SJCRH30 (cell line): ENCODE measurements at regions not wholly inside any gene's neighbourhood (a gene's known extent, or its start where the extent isn't known, plus 50 kb on each side); places are given as distances from the start of the nearest gene placed in this dataset.

Experiments used
- DNase-seq, 2 experiments: peaks; one replicate each; pipeline ENCODE4 v3.0.0-alpha.2; 2015 to 2020
- H3K27ac ChIP-seq: fragments of 250-450 bp; sonication (Bioruptor Pico); 2 replicates; pipeline ENCODE4 v1.5.1; 2020; ENCODE audit warnings: mild to moderate bottlenecking, moderate library complexity
- H3K27me3 ChIP-seq: fragments of 250-450 bp; sonication (Bioruptor Pico); 2 replicates; pipeline ENCODE4 v1.5.1; 2020; ENCODE audit warnings: mild to moderate bottlenecking, moderate library complexity
- H3K36me3 ChIP-seq: fragments of 250-450 bp; sonication (Bioruptor Pico); 2 replicates; pipeline ENCODE4 v1.5.1; 2020; ENCODE audit warnings: mild to moderate bottlenecking, moderate library complexity
- H3K4me1 ChIP-seq: fragments of 250-450 bp; sonication (Bioruptor Pico); 2 replicates; pipeline ENCODE4 v1.5.1; 2020; ENCODE audit warnings: mild to moderate bottlenecking, moderate library complexity
- H3K4me3 ChIP-seq: fragments of 250-450 bp; sonication (Bioruptor Pico); 2 replicates; pipeline ENCODE4 v1.5.1; 2020; ENCODE audit warnings: mild to moderate bottlenecking, moderate library complexity
- H3K9me3 ChIP-seq: fragments of 250-450 bp; sonication (Bioruptor Pico); replicated peaks from 2 replicates; pipeline ENCODE4 v1.5.1; 2020; ENCODE audit warnings: mild to moderate bottlenecking, moderate library complexity

- Histone ChIP-seq H3K27ac (no peak overlapping the region), H3K9me3 (no peaks in the 10 kb centered on the region), H3K36me3 (no peaks in the 10 kb centered on the region), H3K27me3 (no peaks in the 10 kb centered on the region), H3K4me3 (no peak overlapping the region), H3K4me1 (0 out of 2 replicates have a peak, but pooled peaks cover 2% of the 10 kb centered on the region)
- no peak for DNase-seq
Observed at GRCh38 chr5:158530115-158530514, 569.6 kb downstream of the EBF1 start.

GRCh38 chr5:158529454-158529853 is 570.3 kb downstream of the EBF1 start:
- Histone ChIP-seq H3K27me3 (no peaks in the 10 kb centered on the region), H3K4me3 (no peak overlapping the region), H3K36me3 (no peaks in the 10 kb centered on the region), H3K9me3 (no peaks in the 10 kb centered on the region), H3K4me1 (0 out of 2 replicates have a peak, but pooled peaks cover 2% of the 10 kb centered on the region), H3K27ac (no peak overlapping the region)
- DNase-seq = no peak

GRCh38 chr5:158525663-158526062 is 574.1 kb downstream of the EBF1 start:
- Histone ChIP-seq H3K27ac (no peak overlapping the region), H3K36me3 (no peaks in the 10 kb centered on the region), H3K4me3 (no peak overlapping the region), H3K9me3 (no peaks in the 10 kb centered on the region), H3K27me3 (no peaks in the 10 kb centered on the region), H3K4me1 (no peaks in the 10 kb centered on the region)
- DNase-seq = no peak

- no peaks in the 10 kb centered on the region for H3K36me3 ChIP-seq
- no peaks in the 10 kb centered on the region for H3K9me3 ChIP-seq
- no peak overlapping the region for H3K27ac ChIP-seq
- H3K4me1 ChIP-seq = no peaks in the 10 kb centered on the region
- DNase-seq = no peak
- H3K4me3 ChIP-seq = no peak overlapping the region
- H3K27me3 ChIP-seq = no peaks in the 10 kb centered on the region
Observed at GRCh38 chr5:158524070-158524469, 575.6 kb downstream of the EBF1 start.

DNA sequence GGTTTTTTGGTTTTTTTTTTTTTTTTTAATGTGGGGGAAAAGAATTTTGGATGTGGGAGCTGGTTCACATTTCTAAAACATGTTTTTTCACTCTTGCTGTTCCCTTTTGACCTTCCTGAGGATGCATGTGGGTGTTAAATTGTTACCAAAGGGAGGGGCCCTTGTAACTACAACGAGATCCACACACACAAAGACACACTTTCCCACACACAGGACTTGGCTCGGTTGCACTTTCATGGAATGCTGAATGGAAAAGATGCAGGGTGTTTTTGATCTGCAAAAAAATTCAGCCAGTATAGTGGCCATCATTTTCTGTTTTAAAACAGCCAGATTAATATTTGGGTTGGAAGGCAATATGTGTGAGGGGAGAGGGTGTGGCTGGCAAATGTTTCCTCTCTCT is 576.9 kb downstream of the EBF1 start:
- Histone ChIP-seq H3K4me1 (no peaks in the 10 kb centered on the region), H3K27me3 (no peaks in the 10 kb centered on the region), H3K4me3 (no peak overlapping the region), H3K9me3 (no peaks in the 10 kb centered on the region), H3K27ac (no peak overlapping the region), H3K36me3 (no peaks in the 10 kb centered on the region)
- DNase-seq = no peak

DNA sequence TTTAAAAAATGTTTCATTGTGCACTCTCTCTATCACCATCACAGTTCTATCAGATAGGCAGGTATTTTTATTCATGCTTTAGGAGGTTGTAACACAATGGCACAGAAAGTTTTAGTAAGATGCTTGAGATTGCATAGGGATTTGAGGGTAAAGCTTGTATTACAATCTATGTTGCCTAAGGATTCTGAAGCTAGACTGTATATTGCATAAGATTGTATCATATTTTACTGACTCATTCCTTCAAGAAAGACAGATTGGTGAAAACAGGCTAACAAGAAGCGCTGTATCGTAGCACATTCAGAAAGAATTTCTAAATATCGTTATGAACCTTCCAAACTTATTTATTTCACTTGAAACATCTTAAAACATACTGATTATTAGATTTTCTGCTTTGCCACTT is 577.7 kb downstream of the EBF1 start:
- Histone ChIP-seq H3K27ac (no peak overlapping the region), H3K4me3 (no peak overlapping the region)

DNA sequence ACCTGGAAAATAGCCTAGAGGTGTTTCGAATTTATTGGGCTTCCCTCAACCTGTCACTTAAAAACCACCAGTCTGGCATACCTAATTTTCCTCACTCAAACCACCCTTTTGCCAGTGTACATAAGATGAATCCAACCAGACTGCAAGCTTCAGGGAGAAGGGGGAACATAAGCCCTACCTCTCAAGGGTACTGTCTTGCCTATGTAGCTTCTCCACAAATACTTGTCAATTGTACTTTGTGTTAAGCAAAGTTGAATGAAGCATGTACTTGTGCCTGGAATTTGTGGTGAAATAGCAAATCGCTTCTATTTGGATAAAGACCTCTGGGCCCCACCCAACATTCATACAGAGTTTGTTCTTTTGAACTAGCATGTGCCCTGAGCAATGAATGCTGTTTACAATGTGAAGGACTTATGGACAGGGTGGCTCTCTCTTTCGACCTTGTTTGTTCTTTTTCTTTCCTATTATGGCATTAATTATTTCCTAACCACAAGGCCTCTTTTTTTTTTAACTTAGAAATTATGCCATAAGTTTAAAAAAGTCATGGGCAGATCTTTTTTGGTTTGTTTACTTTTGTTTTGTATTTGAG is 580.2 kb downstream of the EBF1 start:
- Histone ChIP-seq H3K4me1 (no peaks in the 10 kb centered on the region), H3K27ac (no peak overlapping the region), H3K9me3 (no peaks in the 10 kb centered on the region), H3K4me3 (no peak overlapping the region), H3K27me3 (no peaks in the 10 kb centered on the region), H3K36me3 (no peaks in the 10 kb centered on the region)
- DNase-seq = no peak

More for the DNA sequence above, 577.7 kb downstream of the EBF1 start:
- DNase-seq = no peak
- Histone ChIP-seq H3K4me1 (no peaks in the 10 kb centered on the region), H3K36me3 (no peaks in the 10 kb centered on the region), H3K9me3 (no peaks in the 10 kb centered on the region), H3K27me3 (no peaks in the 10 kb centered on the region)

- no peaks in the 10 kb centered on the region for H3K36me3 ChIP-seq
- no peaks in the 10 kb centered on the region for H3K9me3 ChIP-seq
- no peak overlapping the region for H3K27ac ChIP-seq
- no peak overlapping the region for H3K4me3 ChIP-seq
- H3K27me3 ChIP-seq = no peaks in the 10 kb centered on the region
- H3K4me1 ChIP-seq = no peaks in the 10 kb centered on the region
- no peak for DNase-seq
Observed at GRCh38 chr5:158516521-158516920, 583.2 kb downstream of the EBF1 start.

DNA sequence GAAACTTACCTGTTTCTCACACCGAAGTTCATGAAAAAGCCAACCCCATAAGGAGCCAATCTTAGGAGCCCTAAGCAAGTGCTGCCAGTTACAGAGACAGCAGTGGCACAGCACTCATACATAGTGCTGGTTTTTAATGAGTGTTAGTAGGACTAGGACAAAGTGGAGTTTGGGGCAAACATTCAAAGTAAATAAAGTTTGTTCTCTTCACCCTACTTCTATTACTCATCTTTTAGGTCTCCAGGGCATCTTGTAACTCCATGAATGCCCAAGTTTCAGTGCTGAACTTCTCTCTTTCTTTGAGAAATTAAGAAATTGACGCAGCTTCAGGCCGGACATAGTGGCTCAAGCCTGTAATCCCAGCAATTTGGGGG is 584.7 kb downstream of the EBF1 start:
- Histone ChIP-seq H3K36me3 (no peaks in the 10 kb centered on the region), H3K27me3 (no peaks in the 10 kb centered on the region), H3K27ac (no peak overlapping the region), H3K4me1 (no peaks in the 10 kb centered on the region), H3K9me3 (no peaks in the 10 kb centered on the region), H3K4me3 (no peak overlapping the region)
- no peak for DNase-seq

GRCh38 chr5:158514319-158514985 is 585.3 kb downstream of the EBF1 start:
- Histone ChIP-seq H3K4me3 (no peak overlapping the region), H3K9me3 (no peaks in the 10 kb centered on the region), H3K4me1 (no peaks in the 10 kb centered on the region), H3K27me3 (no peaks in the 10 kb centered on the region), H3K27ac (no peak overlapping the region), H3K36me3 (no peaks in the 10 kb centered on the region)
- no peak for DNase-seq

DNA sequence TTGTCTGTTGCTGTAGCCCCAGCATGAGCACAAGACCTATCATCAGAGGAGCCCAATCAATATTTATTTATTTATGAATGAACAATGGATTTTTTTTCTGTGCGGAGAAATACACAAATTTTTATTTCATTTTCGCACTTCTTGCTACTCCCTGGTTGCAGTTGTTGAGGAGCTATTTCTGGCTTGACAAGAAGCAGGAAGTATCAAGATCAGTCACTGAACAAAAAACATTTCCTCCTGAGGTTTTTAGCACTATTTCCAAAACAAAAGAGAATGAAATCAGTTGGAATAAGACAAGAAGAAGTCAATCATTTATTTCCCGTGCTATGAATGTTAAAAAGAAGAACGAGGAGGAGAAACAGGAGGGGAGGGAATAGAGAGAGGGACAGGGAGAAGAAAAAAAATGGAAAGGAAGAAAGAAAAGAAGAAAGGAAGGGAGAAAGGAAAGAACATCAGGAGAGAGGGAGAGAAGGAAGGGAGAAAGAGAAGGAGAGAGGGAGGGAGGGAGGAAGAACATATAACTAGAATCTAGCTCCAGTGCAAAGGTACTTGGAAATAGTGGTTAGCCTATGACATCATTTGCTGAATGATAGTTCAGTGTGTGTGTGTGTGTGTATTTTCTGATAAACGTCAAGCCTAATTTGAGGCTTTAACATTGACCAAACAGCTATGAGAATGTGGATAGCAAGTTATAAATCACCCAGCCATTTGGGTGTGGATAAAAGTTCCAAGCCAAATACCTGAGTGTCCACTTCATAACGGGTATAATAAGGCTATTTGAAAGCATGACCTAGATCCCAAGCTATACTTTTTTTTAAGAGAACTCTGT is 586.0 kb downstream of the EBF1 start:
- Histone ChIP-seq H3K9me3 (no peaks in the 10 kb centered on the region), H3K27me3 (no peaks in the 10 kb centered on the region), H3K4me1 (no peaks in the 10 kb centered on the region), H3K4me3 (no peak overlapping the region), H3K27ac (no peak overlapping the region), H3K36me3 (no peaks in the 10 kb centered on the region)
- DNase-seq = no peak

DNA sequence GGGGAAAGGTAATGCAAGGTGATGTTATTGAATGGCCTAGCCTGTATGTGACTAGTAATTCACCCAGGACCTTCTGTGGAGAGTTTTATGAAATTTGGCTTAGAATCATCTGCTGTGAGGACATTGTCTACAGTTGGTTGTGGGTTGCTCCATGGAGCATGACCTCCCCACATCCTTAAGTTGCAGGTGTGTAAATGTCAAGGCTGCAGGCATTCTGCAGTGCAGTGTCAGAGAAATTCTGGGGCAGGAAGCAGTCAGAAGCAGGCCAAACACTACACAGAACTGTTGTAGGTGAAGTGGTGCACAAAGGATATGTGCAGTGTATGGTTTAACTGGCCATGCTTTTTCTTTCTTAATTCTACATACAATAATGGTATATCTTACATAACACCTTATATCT is 588.3 kb downstream of the EBF1 start:
- no peak for DNase-seq
- Histone ChIP-seq H3K4me3 (no peak overlapping the region), H3K27ac (no peak overlapping the region)

GRCh38 chr5:158510479-158510878 is 589.2 kb downstream of the EBF1 start:
- no peaks in the 10 kb centered on the region for H3K36me3 ChIP-seq
- no peak overlapping the region for H3K27ac ChIP-seq
- H3K4me3 ChIP-seq = no peak overlapping the region
- no peak for DNase-seq
- H3K27me3 ChIP-seq = no peaks in the 10 kb centered on the region
- no peaks in the 10 kb centered on the region for H3K4me1 ChIP-seq
- peaks cover 4% of the 10 kb centered on the region for H3K9me3 ChIP-seq

More for the DNA sequence above, 588.3 kb downstream of the EBF1 start:
- Histone ChIP-seq H3K27me3 (no peaks in the 10 kb centered on the region), H3K4me1 (no peaks in the 10 kb centered on the region), H3K9me3 (peaks cover 4% of the 10 kb centered on the region), H3K36me3 (no peaks in the 10 kb centered on the region)

DNA sequence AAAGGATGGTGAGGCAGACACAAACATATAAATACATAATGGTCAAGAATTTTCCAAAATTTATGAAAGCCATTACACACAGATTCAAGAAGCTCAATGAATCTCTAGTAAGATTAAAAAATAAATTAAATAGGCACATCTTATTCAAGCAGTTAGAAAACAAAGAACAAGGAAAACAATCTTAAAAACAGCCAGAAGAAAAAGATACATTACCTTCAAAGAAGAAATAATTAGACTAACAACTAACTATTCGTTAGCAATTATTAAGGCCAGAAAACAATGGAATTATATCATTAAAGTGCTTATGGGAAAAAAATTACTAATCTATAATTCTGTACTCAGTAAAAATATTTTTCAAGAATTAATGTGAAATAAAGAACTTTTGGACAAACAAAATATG is 593.1 kb downstream of the EBF1 start:
- Histone ChIP-seq H3K9me3 (peaks cover 4% of the 10 kb centered on the region), H3K4me1 (no peaks in the 10 kb centered on the region), H3K4me3 (no peak overlapping the region), H3K27ac (no peak overlapping the region), H3K36me3 (no peaks in the 10 kb centered on the region), H3K27me3 (no peaks in the 10 kb centered on the region)
- no peak for DNase-seq

GRCh38 chr5:158502686-158503085 is 597.0 kb downstream of the EBF1 start:
- H3K9me3 ChIP-seq = peaks cover 4% of the 10 kb centered on the region
- no peak for DNase-seq
- H3K27ac ChIP-seq = no peak overlapping the region

More at GRCh38 chr5:158502686-158503085, 597.0 kb downstream of the EBF1 start:
- H3K4me1 ChIP-seq = no peaks in the 10 kb centered on the region
- no peaks in the 10 kb centered on the region for H3K27me3 ChIP-seq
- no peaks in the 10 kb centered on the region for H3K36me3 ChIP-seq
- H3K4me3 ChIP-seq = no peak overlapping the region
